Skin epidermis (tissue), 12 donors: ENCODE measurements at regions not wholly inside any gene's neighbourhood (a gene's known extent, or its start where the extent isn't known, plus 50 kb on each side); places are given as distances from the start of the nearest gene placed in this dataset.
A peak's percentile ranks its signal among the peaks of the same experiment; 100 is the strongest.

Experiments
- H3K27ac ChIP-seq, 21 experiments: fragments of 200-600 bp; sonication (generic) in 11 of 21; one replicate each; pipeline ENCODE4 v1.5.0; 2020; ENCODE audit warnings: mild to moderate bottlenecking in 3 of 21, inconsistent platforms in 2 of 21, moderate library complexity in 2 of 21
- H3K4me3 ChIP-seq, 7 experiments: fragments of 200-600 bp; sonication (generic) in 2 of 7; one replicate each; pipeline ENCODE4 v1.5.0; 2020; ENCODE audit warnings: inconsistent platforms in 2 of 7, mild to moderate bottlenecking in 2 of 7, moderate library complexity in 1 of 7

DNA sequence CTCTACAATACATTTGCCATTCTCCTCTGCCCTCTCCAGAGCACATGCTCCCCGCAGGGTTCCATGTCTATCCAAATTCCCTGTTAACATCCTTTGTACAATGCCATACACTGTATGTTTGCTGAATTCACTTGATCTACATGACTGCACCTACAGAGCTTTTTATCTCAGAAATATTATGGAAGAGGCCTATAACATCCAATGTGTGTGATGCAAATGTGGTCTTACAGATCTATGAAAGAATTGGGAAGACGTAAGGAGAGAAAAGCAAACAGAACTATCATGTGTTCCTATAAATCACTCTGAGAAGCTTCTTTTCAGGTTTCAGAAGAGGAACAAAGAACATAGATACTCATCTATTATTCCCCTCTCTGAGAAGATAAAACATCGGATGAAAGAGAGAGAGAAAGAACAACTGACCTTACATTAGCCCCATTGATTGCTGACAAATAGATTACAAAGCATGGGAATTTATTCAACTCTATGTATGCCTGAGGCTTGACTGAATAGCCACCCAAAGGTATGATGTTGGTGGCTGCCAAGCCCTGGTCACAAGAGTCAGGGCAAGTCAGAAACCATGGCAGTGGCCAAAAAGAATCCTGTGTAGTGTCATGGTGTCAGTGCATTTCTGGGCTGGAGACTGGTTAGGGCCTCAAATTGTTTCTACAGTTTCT lies 425.2 kb downstream of the FOXO1 start:
- Histone ChIP-seq H3K4me3 (no peak overlapping the region), H3K27ac (no peak overlapping the region)

DNA sequence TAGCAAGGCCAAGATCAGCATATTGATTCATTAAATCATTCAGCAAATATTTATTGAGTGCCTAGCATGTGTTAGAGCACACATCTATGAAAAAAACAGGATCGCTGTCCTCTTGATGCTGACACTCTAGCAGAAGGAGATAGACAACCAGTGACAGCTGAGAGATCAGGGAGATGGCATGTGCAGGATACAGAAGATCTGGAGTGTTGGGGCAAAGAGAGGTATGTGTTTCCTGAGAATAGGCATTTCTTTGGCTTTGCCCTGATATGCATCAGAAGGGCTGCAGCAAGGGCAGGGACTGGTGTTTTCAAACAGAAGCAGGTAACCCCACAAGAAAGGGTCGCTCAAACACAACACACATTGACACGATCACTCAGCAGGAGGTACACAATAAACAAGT lies 423.4 kb downstream of the FOXO1 start:
- Histone ChIP-seq H3K27ac (no peak overlapping the region), H3K4me3 (no peak overlapping the region)

DNA sequence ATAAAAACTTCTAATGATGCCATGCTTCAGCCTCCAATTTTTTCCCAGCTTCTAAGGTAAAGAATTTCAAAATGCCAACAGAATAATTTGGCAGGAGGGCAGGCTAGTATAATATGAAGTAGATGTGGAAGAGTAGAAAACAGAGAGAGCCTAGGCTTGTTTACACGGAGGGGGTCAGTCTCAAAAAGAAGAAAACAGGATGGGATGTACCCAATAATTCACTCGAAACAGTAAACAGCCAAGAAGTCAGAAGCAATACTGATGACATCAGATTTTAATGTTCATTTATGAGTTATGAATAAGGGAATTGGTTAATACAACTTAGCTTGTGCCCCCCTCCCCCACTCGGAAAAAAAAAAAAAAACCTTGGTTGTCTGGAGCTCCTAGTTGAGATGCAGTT lies 422.5 kb downstream of the FOXO1 start:
- no peak overlapping the region for H3K27ac ChIP-seq
- no peak overlapping the region for H3K4me3 ChIP-seq

DNA sequence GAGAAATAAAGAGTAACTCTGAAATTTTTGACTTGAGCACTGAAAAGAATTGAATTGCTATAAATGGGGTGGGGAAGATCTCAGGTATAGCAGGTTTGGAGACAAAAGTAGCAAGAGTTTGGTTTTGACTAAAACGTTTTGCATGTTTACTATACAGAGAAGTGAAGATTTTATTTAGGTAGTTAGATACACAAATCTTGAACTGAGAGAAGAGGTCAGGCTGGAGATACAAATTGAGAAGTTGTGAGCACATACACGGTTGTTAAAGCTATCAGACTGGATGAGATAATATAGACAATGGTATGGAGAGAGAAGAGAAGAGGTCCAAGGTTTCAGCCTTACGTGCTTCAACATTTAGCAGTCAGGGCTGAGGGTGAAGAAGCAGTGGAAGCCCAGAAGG lies 420.9 kb downstream of the FOXO1 start:
- Histone ChIP-seq H3K4me3 (no peak overlapping the region), H3K27ac (no peak overlapping the region)

DNA sequence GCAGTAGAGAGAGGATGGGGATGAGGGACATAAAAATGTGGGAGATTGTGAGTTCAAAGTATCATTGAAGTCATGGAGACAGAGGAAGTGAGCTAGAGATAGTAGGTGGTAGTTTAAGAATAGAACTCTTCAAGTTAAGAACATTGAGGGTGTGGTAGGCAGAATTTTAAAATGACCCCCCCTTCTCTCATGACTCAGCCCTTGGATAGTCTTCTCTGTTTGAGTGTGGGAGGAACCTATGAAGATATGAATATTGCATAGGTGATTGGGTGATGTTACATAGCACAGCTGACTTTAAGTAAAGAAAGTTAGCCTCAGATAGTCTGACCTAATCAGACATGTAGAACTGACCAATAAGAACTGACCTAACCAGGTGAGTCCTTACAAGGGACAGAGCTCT lies 418.6 kb downstream of the FOXO1 start:
- H3K4me3 ChIP-seq: no peak overlapping the region
- no peak overlapping the region for H3K27ac ChIP-seq

DNA sequence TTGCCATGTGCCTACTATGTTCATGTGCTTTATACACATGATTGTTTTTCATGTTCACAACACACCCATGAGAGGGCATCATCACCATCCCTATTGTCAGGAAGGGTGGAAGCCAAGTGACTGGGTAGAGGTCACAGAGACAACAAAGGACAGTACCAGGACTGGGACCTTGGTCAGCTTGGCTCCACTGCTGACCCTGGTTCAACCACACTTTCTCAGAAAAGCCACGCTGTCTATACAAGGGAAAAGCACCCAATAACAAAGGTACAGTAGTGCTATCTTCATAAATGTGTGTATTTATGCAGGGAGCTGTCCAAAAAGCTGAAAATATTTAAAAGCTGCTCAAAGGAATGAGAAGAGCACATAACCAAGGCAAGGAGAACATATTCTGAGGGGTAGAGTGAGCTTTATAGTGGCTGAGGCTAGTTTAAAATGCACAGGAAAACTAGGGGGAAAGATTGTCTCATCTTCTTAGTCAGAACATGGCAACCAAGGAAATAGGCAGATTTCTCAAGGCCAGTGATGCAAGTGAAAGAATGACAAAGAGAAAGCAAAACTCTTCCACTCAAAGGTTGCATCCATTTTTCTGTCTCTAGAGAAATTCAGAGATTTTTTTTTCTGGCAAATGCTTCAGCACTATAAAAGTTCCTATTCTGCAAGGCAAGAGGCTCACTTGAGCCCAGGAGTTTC lies 415.0 kb downstream of the FOXO1 start:
- Histone ChIP-seq H3K4me3 (no peak overlapping the region), H3K27ac (peak overlapping the region in 3 of 21 experiments; percentile 21 to 38 (median 26))

DNA sequence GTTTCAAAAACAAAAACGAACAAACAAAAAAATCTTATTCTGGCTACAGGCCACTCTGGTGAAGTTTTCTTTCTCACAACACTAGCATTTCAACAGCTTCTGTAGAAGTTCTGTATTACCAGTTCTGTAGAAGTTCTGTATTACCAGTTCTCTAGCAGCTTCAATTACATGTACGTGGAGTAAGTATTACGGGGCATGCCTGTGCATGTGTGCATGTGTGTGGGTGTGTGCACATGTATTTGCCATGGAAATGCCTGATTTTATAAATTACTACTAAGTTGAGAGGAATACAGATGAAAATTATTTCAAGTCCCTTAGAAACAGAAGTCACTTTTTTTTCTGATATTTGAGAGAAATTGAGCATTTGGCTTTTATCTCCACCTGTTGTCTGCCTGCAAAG lies 414.2 kb downstream of the FOXO1 start:
- Histone ChIP-seq H3K4me3 (no peak overlapping the region), H3K27ac (peak overlapping the region in 3 of 21 experiments; percentile 7 to 45 (median 26))

DNA sequence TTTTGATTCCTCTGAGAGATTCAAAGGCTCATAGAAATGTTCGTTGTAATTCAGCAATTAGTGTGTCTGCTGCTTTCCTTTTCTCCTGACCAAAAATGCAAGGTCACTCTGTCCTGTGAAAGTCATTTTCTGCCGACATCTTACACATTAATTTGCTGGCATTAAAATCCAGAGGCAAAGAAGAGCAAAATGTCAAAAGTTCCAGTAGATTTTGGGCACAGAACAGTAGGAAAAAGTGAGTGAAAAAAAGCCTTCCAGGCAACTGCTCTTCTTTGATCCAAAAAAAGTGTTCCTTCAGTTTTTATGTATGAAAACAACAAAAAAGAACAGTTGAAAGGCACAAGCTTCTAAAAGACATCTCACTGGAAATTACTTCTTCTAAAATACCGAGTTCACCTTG lies 413.8 kb downstream of the FOXO1 start:
- Histone ChIP-seq H3K27ac (peak overlapping the region in 2 of 21 experiments; percentile 7 to 45), H3K4me3 (no peak overlapping the region)

DNA sequence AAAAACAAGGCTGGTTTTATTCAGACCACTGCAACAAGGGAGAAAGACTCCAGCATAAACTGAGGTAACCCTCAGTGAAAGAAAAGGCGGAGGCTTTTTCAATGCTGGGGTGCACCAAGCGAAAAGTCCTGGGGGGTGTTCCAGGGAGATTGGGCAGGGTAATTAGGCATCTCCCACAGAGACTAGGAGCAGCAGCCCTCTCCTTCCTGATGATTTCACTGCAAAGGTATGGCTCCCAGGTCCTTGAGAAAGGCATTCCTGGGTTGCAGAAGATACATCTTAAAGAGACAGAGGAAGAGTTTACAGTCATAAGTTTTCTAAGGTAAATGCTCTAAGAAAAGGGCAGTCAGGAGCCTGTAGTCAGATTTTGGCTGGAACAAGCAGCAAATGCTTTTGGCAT lies 412.0 kb downstream of the FOXO1 start:
- H3K27ac ChIP-seq: no peak overlapping the region
- no peak overlapping the region for H3K4me3 ChIP-seq

DNA sequence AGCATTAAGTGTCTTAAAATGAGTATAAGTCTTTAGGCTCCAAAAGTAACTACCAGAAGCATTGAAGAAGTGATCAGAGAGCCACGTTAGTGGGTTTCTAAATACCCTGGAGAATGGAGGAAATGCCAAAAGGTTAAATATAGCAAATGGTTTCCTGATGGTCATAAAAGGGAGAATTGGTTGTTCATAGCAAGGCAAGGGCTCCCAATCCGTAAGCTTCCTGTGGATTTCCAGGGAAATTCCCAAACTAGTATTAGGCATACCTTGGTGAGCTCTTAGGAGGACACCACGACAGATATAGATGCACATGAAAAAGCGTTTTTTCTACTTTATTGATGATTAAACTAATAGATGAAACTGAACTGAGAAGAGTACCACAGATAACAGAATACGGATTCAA lies 410.9 kb downstream of the FOXO1 start:
- Histone ChIP-seq H3K27ac (no peak overlapping the region), H3K4me3 (no peak overlapping the region)

DNA sequence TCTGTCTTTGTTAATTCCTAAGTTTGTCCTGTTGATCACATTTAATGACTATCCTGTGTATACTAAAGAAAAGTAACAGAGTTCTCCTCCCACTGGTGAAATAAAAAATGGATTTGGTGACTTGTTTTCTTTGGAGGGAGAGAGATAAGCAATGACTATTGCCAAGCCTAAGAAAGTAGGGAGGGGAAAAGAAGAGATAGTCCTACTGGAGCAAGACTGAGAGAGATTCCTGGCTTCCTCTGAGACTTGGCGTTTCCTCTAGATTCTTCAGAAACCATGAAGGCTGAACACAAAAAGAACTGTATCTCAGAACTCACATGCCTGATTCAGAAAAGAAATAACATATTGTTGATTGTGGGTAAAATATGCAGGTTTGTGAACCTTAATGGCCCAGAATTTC lies 406.5 kb downstream of the FOXO1 start:
- H3K4me3 ChIP-seq: no peak overlapping the region
- H3K27ac ChIP-seq: no peak overlapping the region

DNA sequence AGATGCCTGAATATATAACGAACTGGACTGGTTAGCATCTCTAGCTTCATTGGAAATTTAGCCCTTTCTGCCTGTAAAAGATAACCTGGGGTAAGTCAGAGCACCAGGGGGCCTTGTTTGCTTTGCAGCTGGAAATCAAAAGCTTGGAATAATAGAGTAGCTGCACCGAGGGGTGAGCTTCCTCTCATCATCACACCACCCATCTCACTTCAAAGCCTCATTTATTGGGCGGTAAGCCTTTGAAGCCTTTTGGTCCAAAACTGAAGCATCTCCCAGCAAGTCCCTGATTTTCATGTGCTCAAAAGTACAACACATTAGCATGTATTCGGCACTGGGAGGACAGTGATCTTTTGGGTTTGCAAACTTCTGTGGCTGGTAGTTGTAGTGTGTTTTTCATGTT lies 405.1 kb downstream of the FOXO1 start:
- Histone ChIP-seq H3K27ac (no peak overlapping the region), H3K4me3 (no peak overlapping the region)

DNA sequence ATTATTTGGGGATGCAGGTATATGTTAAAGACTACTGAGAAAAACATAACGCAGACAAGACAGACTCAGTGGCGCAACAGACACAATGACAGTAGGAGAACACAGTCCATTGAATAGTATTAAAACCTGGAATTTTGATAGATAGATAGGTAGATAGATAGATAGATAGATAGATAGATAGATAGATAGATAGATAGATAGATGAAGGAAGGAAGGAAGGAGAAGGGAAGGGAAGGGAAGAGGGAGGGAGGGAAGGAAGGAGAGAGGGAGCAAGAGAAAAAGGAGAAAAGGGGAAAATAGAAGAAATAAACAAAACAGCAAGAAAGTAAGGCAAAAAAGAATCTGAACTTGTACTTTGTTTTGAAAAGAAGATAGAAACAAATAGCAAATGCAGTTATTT lies 404.5 kb downstream of the FOXO1 start:
- Histone ChIP-seq H3K4me3 (no peak overlapping the region), H3K27ac (no peak overlapping the region)

DNA sequence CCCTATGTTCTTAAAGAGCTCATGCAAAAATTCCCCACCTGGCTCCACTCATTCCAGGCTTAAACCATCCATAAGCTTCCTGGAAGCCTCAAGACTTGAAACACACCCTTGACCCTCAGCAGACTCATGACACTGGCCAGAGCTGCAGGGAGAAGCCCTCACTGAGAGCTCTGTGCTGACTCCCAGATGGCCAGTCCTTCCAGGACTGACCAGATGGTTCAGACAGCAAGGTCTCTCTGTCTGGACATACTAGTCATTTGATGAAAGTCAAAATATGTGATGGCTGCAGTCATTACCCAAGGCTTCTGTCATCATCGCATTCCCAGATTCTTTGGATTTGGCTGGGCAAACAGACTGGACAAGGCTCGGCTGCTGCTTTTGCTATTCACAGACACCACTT lies 397.4 kb downstream of the FOXO1 start:
- no peak overlapping the region for H3K27ac ChIP-seq
- no peak overlapping the region for H3K4me3 ChIP-seq

DNA sequence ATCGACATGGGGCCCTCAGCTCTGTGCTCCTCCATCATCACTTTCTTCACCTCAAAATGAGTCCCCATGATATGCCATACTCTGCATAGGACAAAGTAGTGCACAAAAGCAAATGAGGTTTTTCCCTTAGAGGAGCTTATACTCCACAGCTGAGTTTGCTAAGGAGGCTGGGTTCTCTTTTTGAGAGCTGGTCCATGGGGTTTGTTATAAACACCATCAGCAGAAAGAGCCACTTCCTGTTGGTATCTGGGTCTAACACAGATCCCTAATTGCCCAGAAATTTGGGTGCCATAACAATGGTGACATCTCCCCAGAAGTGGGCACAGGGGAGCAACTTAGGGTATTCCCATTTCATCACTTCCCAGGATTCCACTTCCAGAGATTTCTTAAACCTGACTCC lies 395.7 kb downstream of the FOXO1 start:
- peak overlapping the region in 2 of 21 experiments; percentile 70 to 72 for H3K27ac ChIP-seq
- no peak overlapping the region for H3K4me3 ChIP-seq

DNA sequence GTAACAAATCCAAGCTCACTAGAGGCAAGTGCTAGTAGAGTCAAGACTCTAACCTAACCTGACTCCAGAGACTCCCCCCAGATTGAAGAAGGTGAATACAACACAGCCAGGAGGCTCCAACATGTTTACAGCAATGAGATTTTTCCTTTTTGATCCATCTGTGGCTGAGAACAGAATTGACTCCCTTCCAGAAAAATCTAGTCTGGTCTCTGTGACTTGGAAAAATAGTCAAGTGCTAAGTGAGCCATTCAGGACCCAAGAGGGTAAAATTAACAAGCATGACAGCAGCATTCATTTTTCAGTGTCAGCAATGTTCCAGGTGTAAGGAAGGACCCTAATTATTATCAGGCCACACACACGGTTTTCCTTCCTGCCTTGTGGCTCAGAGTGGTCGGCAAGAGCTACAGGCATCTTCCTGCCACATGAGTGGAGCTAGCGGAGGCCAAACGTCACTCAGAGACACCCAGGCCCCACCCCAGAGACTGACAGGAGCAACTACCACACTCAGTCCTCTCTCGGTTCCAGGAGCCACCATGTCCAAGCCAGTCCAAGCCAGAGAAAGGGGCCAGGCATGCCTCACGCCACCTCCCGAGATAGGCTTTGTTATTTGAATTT lies 395.1 kb downstream of the FOXO1 start:
- Histone ChIP-seq H3K4me3 (no peak overlapping the region), H3K27ac (peak overlapping the region in 19 of 21 experiments; percentile 2 to 80 (median 61))

DNA sequence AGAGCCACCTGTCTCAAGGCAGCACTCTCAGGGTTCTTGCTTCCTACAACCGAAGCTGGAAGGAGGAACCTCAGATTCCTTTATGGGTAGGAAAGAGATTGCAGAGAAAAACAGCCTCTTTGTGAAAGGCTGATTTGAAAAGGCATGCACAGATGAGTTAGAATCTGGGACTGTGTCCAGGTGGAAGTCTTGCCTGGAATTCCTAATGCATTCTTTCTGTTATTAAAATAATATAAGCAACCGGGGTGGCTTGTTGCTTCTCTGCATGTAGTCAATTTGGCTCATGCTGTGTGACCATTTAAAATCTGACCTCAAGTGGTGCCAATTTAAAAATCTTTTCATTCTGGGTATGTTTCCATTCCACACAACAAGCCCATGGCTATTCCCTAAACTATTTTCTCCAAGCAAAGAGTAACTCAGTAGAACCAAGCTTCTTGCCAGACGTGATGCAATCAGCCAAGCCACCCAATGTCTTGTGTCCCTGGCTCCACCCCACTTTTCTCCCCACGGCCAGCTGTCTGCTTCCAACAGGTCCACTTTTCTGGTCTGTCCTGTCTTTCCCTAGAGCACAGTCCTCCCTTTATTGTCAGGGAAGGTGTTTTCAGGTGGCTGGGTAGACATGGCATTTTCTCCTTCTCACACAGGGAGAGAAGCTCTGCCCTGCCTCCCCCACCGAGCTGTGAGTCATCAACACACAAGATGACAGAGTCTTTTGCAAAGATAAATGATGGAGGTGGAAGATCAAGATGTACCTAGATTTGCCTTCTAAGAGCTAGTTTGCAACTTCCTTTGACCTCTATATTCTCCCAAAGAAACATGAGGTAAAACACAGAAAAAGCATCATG lies 394.3 kb downstream of the FOXO1 start:
- Histone ChIP-seq H3K4me3 (no peak overlapping the region), H3K27ac (peak overlapping the region in 18 of 21 experiments; percentile 2 to 80 (median 61))

DNA sequence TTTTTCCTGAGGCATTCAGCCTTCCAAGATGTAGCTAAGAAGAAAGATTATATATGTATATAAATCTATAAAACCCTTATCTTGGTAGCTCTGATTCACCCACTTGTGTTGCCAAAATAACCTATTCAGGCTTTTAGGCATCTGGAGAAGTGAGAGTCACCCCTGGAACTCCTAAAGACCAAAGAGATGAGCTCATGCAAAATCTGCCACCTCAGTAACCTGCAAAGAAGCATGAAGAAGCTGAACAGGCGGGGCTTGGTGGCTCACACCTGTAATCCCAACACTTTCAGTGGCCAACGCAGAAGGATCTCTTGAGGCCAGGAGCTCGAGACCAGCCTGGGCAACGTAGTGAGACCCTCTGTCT lies 393.7 kb downstream of the FOXO1 start:
- no peak overlapping the region for H3K4me3 ChIP-seq
- peak overlapping the region in 13 of 21 experiments; percentile 15 to 76 (median 59) for H3K27ac ChIP-seq

DNA sequence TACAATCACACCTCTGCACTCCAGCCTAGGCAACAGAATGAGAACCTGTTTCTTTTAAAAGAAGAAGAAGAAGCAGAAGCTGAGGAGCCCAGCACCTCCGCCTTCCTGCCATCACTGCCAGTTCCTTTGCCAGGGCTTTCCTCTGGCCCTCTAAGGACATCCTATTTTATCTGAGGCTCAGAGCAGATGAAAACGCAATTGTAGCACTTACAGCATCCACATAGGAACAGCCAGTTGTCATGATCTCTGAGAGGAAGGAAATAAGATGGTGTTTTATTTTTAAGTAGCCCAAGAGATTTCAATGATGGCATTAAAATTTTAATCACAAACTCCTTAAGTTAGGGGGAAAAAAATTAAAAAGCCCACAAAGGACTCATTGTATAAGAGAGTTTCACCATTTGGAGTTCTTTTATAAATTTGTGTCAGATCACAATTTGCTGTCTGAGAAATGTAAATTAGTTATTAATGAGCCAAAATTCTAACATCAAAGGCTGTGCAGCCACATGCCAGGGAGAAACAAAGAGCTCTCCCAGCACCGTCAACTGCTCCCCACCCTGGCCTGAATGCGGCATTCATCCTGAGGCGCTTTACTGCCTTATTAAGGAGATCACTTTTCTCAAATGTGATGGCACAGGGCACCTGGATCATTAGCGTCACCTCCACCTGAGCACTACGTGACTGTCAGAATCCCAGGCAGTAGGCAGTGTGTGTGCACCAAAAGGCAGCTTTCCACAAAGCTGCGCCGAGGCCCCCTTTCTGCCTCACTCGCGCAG lies 393.0 kb downstream of the FOXO1 start:
- Histone ChIP-seq H3K27ac (peak overlapping the region in 11 of 21 experiments; percentile 15 to 76 (median 54)), H3K4me3 (no peak overlapping the region)

DNA sequence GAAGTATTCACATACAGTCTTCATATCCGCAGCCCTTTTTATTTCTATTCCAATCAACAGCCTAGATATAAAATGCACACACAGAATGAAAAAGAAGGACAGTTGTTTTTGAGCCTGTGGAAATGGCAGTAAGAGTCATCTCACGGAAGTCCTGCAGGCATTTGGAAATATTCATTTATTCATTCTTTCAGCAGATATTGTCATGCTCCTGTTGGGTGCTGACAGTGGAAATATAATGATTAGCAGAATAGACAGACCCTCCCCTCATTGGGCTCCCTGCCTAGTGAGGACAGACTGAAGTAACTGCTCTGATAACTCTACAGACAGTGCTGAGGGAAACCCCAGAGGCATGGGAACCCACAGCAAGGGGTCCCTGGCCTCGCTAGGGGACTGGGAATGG lies 392.3 kb downstream of the FOXO1 start:
- H3K27ac ChIP-seq: peak overlapping the region in 2 of 21 experiments; percentile 51 to 58

More for the DNA sequence above, 392.3 kb downstream of the FOXO1 start:
- H3K4me3 ChIP-seq: no peak overlapping the region
